HepG2 (cell line): ENCODE measurements at regions not wholly inside any gene's neighbourhood (a gene's known extent, or its start where the extent isn't known, plus 50 kb on each side); places are given as distances from the start of the nearest gene placed in this dataset.
"Not testable (repeated sequence)": the region's sequence is repeated elsewhere in the genome, so short reads cannot be mapped to it uniquely, and the experiment has no call there.

Source experiments
- ATAC-seq: fragments of 200-7000 bp; cut with Tn5 transposase; 3 replicates; pipeline ENCODE4 v1.9.1; 2020; ENCODE audit warnings: mild to moderate bottlenecking, moderate library complexity
- BruUV-seq: library from RNA; stranded (reverse); fragments of 400-500 nt; replicated peaks from 2 replicates; lab custom pipeline; 2021; lab: Mats Ljungman, UMichigan
- CTCF ChIA-PET: fragments of 300-600 bp; formaldehyde crosslinking; extraction: SDS; loops from one replicate; lab custom pipeline; 2021; ENCODE audit warnings: low total read pairs, inconsistent platforms, low intra/inter-chr PET ratio; lab: Yijun Ruan, JAX
- POLR2A ChIA-PET: fragments of 350-600 bp; sonication (Branson Sonifier 250); formaldehyde crosslinking; loops from one replicate; lab custom pipeline; 2020; ENCODE audit warnings: antibody characterized with exemption, inconsistent platforms; lab: Yijun Ruan, JAX
- DNase-seq: peaks from one replicate; pipeline ENCODE4 v3.0.0-alpha.2; 2015; ENCODE audit warnings: low spot score
- FAIRE-seq: peaks from 3 replicates; lab custom pipeline; 2011; peaks lifted over from hg19 to GRCh38; lab: Jason Lieb, UNC
- H2AFZ ChIP-seq: one replicate; pipeline ENCODE4 v1.6.1; 2011; ENCODE audit warnings: low read length, inconsistent platforms
- H3K27ac ChIP-seq: fragments of 300-600 bp; 3 replicates; pipeline ENCODE4 v1.8.0; 2011; ENCODE audit warnings: mixed run types, mild to moderate bottlenecking, mixed read lengths, low read length, inconsistent platforms; ENCODE audit not compliant: insufficient read depth; ENCODE audit errors: extremely low read length
- H3K27me3 ChIP-seq, 2 experiments: fragments of 200-600 bp in 1 of 2; 2 replicates in 1 of 2; 3 replicates in 1 of 2; pipeline versions ENCODE4 v1.6.0 to v1.8.0; 2011; ENCODE audit warnings: low read length in 2 of 2, mild to moderate bottlenecking in 2 of 2, moderate library complexity in 2 of 2, inconsistent platforms in 1 of 2; ENCODE audit not compliant: insufficient read depth in 2 of 2, control insufficient read depth in 1 of 2
- H3K36me3 ChIP-seq, 2 experiments: fragments of 200-600 bp in 1 of 2; replicated peaks in 1 of 2; 2 replicates in 1 of 2; 3 replicates in 1 of 2; pipeline versions ENCODE4 v1.5.1 to v1.8.0; 2011; ENCODE audit warnings: low read length in 2 of 2, inconsistent platforms in 1 of 2; ENCODE audit not compliant: insufficient read depth in 2 of 2, control insufficient read depth in 1 of 2
- H3K4me1 ChIP-seq: 2 replicates; pipeline ENCODE4 v1.5.1; 2012; ENCODE audit warnings: low read length, inconsistent platforms; ENCODE audit not compliant: insufficient read depth
- H3K4me2 ChIP-seq: 2 replicates; pipeline ENCODE4 v1.6.0; 2011; ENCODE audit warnings: low read depth, low read length, inconsistent platforms
- H3K4me3 ChIP-seq, 3 experiments: fragments of 200-600 bp in 1 of 3; sonication (generic), shearing (Covaris generic) in 1 of 3; replicated peaks in 1 of 3; 2 replicates each; pipeline ENCODE4 v1.5.1; 2011 to 2016; ENCODE audit warnings: low read length in 3 of 3, inconsistent platforms in 2 of 3, low read depth in 2 of 3, mild to moderate bottlenecking in 2 of 3, control low read depth in 1 of 3, mixed read lengths in 1 of 3; ENCODE audit not compliant: insufficient read depth in 1 of 3
- H3K79me2 ChIP-seq: one replicate; pipeline ENCODE4 v1.6.1; 2011; ENCODE audit warnings: low read length, inconsistent platforms; ENCODE audit not compliant: insufficient read depth
- H3K9ac ChIP-seq: 2 replicates; pipeline ENCODE4 v1.6.0; 2011; ENCODE audit warnings: mild to moderate bottlenecking, low read depth, low read length, inconsistent platforms; ENCODE audit not compliant: insufficient read depth
- H3K9me3 ChIP-seq: 2 replicates; pipeline ENCODE4 v1.5.1; 2012; ENCODE audit warnings: mild to moderate bottlenecking, low read length
- H4K20me1 ChIP-seq: 2 replicates; pipeline ENCODE4 v1.6.0; 2011; ENCODE audit warnings: inconsistent platforms, mild to moderate bottlenecking, low read length, moderate library complexity; ENCODE audit not compliant: insufficient read depth
- HOXD1 ChIP-seq: sonication (generic); formaldehyde crosslinking; IDR thresholded peaks from 2 replicates; pipeline ENCODE4 v1.5.0; 2020; ENCODE audit warnings: missing genetic modification reagents
- RAD51 ChIP-seq: fragments of 450-650 bp; IDR thresholded peaks from 2 replicates; pipeline ENCODE4 v1.6.1; 2016; ENCODE audit warnings: borderline replicate concordance
- ZBTB20 ChIP-seq: sonication (generic); formaldehyde crosslinking; IDR thresholded peaks from 2 replicates; pipeline ENCODE4 v1.8.1; 2023; ENCODE audit warnings: missing genetic modification reagents, low read depth, mild to moderate bottlenecking, borderline replicate concordance
- ZBTB25 ChIP-seq: IDR thresholded peaks from 2 replicates; pipeline ENCODE4 v1.6.1; 2018; ENCODE audit warnings: missing genetic modification reagents
- ZNF136 ChIP-seq: sonication (generic); formaldehyde crosslinking; IDR thresholded peaks from 2 replicates; pipeline ENCODE4 v1.8.1; 2022; ENCODE audit warnings: low read depth, mild to moderate bottlenecking, moderate library complexity, missing genetic modification reagents
- ZNF350 ChIP-seq: sonication (generic); formaldehyde crosslinking; IDR thresholded peaks from 2 replicates; pipeline ENCODE4 v1.4.0; 2020; ENCODE audit warnings: mild to moderate bottlenecking, low read depth, missing genetic modification reagents, borderline replicate concordance
- ZNF891 ChIP-seq: sonication (generic); formaldehyde crosslinking; IDR thresholded peaks from 2 replicates; pipeline ENCODE4 v1.5.0; 2020; ENCODE audit warnings: mild to moderate bottlenecking, missing genetic modification reagents
- WGBS: methylation state at CpG from one replicate; pipeline ENCODE4 v1.1.6; 2017; ENCODE audit warnings: low lambda C conversion rate; 5-methylcytosine and 5-hydroxymethylcytosine counted together
- in situ Hi-C: cut with HindIII; loops from 2 replicates; pipeline ENCODE4 v1.10.0; 2017; ENCODE audit warnings: low pct_unique_long_range_greater_than_20kb; ENCODE audit not compliant: extremely low pct_ligation_motif_present
- intact Hi-C: fragments of 100-400 bp; cut with micrococcal nuclease; formaldehyde crosslinking; loops from one replicate; pipeline ENCODE4 v1.10.0; 2022; ENCODE audit not compliant: unreplicated experiment

GRCh38 chr6:169974663-169975062, 223.2 kb downstream of the ERMARD start:
- in situ Hi-C loops, result no loop called here
- CTCF ChIA-PET, result no interaction called here

GRCh38 chr6:169973588-169974467, 222.4 kb downstream of the ERMARD start:
- WGBS, result 14% methylated on average over 14 of the region's 21 CpGs
- H3K4me2 ChIP-seq, H3K27ac ChIP-seq, intact Hi-C loops, BruUV-seq, H3K9me3 ChIP-seq, CTCF ChIA-PET, DNase-seq, ATAC-seq, H4K20me1 ChIP-seq, H3K9ac ChIP-seq, H3K79me2 ChIP-seq, POLR2A ChIA-PET, H3K4me1 ChIP-seq, H2AFZ ChIP-seq, H3K36me3 ChIP-seq, H3K4me3 ChIP-seq, FAIRE-seq, in situ Hi-C loops: not testable (repeated sequence)
- peaks cover 21 to 66% of the 10 kb centered on the region in 2 experiments for H3K27me3 ChIP-seq

More at GRCh38 chr6:169974663-169975062, 223.2 kb downstream of the ERMARD start:
- Histone ChIP-seq H3K79me2 (no peaks in the 10 kb centered on the region), H3K36me3 (no peaks in the 10 kb centered on the region), H3K27ac (no peak overlapping the region), H3K9ac (no peak overlapping the region), H2AFZ (no peak overlapping the region), H4K20me1 (no peaks in the 10 kb centered on the region), H3K4me3 (no peak overlapping the region), H3K4me2 (no peak overlapping the region), H3K9me3 (no peaks in the 10 kb centered on the region), H3K27me3 (peaks cover 19 to 63% of the 10 kb centered on the region in 2 experiments), H3K4me1 (no peaks in the 10 kb centered on the region)
- FAIRE-seq (no peak), DNase-seq (no peak), ATAC-seq (no peak)
- 1% methylated on average over 8 of the region's 8 CpGs for WGBS
- POLR2A ChIA-PET, result no interaction called here
- BruUV-seq, result no TSS peak
- intact Hi-C loops, result no loop called here
- TF ChIP-seq ZNF350 (no peak), ZBTB20 (CRISPR knock-in tag) (no peak), ZBTB25 (CRISPR knock-in tag) (no peak), RAD51 (no peak), ZNF136 (CRISPR knock-in tag) (no peak), HOXD1 (CRISPR knock-in tag) (no peak), ZNF891 (CRISPR knock-in tag) (no peak)
